K562 (cell line): ENCODE measurements at regions not wholly inside any gene's neighbourhood (a gene's known extent, or its start where the extent isn't known, plus 50 kb on each side); places are given as distances from the start of the nearest gene placed in this dataset.

Experiments
- HDAC2 ChIP-seq: fragments of 450-650 bp; IDR thresholded peaks from 2 replicates; pipeline ENCODE4 v1.6.1; 2016; ENCODE audit warnings: mild to moderate bottlenecking
- NFIC ChIP-seq: fragments of 450-650 bp; IDR thresholded peaks from 2 replicates; pipeline ENCODE4 v1.6.1; 2017; ENCODE audit warnings: mild to moderate bottlenecking, inconsistent platforms
- USF2 ChIP-seq: sonication (generic); formaldehyde crosslinking; IDR thresholded peaks from 2 replicates; pipeline ENCODE4 v1.5.0; 2020; ENCODE audit warnings: missing genetic modification reagents
- ZNF592 ChIP-seq: fragments of 450-650 bp; IDR thresholded peaks from 2 replicates; pipeline ENCODE4 v1.6.1; 2017; ENCODE audit warnings: antibody characterized with exemption, mild to moderate bottlenecking
- TF ChIP-seq, protein P1 (sequence below), 2 experiments: fragments of 450-650 bp; conservative IDR thresholded peaks; 2 replicates each; pipeline ENCODE4 v1.6.1; 2017; ENCODE audit warnings: mild to moderate bottlenecking in 2 of 2, moderate library complexity in 2 of 2
- TF ChIP-seq, protein P2 (sequence below), 2 experiments: IDR thresholded peaks; 2 replicates each; pipeline ENCODE4 v1.6.1; 2011; ENCODE audit warnings: borderline replicate concordance in 1 of 2, control low read depth in 1 of 2, low read depth in 1 of 2, low read length in 1 of 2, mild to moderate bottlenecking in 1 of 2, mixed read lengths in 1 of 2, moderate library complexity in 1 of 2; ENCODE audit not compliant: insufficient read depth in 1 of 2, insufficient read length in 1 of 2, poor library complexity in 1 of 2, severe bottlenecking in 1 of 2; ENCODE audit errors: extremely low read depth in 1 of 2
- TF ChIP-seq, protein P3 (sequence below): fragments of 450-650 bp; IDR thresholded peaks from 2 replicates; pipeline ENCODE4 v1.6.1; 2016; ENCODE audit warnings: mild to moderate bottlenecking, moderate library complexity

GRCh38 chr6:15793288-15793687 is 130.5 kb upstream of the DTNBP1 start (continued):
- peak; percentile 28; the same call in 1 of the 2 replicates for TF ChIP-seq ZNF592
- no peak for TF ChIP-seq USF2 (CRISPR knock-in tag)
- TF ChIP-seq, protein P1, sequence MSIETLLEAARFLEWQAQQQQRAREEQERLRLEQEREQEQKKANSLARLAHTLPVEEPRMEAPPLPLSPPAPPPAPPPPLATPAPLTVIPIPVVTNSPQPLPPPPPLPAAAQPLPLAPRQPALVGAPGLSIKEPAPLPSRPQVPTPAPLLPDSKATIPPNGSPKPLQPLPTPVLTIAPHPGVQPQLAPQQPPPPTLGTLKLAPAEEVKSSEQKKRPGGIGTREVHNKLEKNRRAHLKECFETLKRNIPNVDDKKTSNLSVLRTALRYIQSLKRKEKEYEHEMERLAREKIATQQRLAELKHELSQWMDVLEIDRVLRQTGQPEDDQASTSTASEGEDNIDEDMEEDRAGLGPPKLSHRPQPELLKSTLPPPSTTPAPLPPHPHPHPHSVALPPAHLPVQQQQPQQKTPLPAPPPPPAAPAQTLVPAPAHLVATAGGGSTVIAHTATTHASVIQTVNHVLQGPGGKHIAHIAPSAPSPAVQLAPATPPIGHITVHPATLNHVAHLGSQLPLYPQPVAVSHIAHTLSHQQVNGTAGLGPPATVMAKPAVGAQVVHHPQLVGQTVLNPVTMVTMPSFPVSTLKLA (conservative IDR thresholded peaks at IDR 0.05), result peak; percentile 50 to 75; a peak in 3 of 4 replicates
- TF ChIP-seq NFIC, result peak; percentile 78
- TF ChIP-seq, protein P2, sequence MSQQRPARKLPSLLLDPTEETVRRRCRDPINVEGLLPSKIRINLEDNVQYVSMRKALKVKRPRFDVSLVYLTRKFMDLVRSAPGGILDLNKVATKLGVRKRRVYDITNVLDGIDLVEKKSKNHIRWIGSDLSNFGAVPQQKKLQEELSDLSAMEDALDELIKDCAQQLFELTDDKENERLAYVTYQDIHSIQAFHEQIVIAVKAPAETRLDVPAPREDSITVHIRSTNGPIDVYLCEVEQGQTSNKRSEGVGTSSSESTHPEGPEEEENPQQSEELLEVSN (IDR thresholded peaks at IDR 0.05; ENCODE audit: borderline replicate concordance in 1 of 2, extremely low read depth in 1 of 2, insufficient read depth in 1 of 2, insufficient read length in 1 of 2, low read depth in 1 of 2, low read length in 1 of 2, poor library complexity in 1 of 2, severe bottlenecking in 1 of 2), result peak in 1 of 2 experiments; percentile 45
- TF ChIP-seq HDAC2, result peak; percentile 61; the same call in 1 of the 2 replicates
- TF ChIP-seq, protein P3, sequence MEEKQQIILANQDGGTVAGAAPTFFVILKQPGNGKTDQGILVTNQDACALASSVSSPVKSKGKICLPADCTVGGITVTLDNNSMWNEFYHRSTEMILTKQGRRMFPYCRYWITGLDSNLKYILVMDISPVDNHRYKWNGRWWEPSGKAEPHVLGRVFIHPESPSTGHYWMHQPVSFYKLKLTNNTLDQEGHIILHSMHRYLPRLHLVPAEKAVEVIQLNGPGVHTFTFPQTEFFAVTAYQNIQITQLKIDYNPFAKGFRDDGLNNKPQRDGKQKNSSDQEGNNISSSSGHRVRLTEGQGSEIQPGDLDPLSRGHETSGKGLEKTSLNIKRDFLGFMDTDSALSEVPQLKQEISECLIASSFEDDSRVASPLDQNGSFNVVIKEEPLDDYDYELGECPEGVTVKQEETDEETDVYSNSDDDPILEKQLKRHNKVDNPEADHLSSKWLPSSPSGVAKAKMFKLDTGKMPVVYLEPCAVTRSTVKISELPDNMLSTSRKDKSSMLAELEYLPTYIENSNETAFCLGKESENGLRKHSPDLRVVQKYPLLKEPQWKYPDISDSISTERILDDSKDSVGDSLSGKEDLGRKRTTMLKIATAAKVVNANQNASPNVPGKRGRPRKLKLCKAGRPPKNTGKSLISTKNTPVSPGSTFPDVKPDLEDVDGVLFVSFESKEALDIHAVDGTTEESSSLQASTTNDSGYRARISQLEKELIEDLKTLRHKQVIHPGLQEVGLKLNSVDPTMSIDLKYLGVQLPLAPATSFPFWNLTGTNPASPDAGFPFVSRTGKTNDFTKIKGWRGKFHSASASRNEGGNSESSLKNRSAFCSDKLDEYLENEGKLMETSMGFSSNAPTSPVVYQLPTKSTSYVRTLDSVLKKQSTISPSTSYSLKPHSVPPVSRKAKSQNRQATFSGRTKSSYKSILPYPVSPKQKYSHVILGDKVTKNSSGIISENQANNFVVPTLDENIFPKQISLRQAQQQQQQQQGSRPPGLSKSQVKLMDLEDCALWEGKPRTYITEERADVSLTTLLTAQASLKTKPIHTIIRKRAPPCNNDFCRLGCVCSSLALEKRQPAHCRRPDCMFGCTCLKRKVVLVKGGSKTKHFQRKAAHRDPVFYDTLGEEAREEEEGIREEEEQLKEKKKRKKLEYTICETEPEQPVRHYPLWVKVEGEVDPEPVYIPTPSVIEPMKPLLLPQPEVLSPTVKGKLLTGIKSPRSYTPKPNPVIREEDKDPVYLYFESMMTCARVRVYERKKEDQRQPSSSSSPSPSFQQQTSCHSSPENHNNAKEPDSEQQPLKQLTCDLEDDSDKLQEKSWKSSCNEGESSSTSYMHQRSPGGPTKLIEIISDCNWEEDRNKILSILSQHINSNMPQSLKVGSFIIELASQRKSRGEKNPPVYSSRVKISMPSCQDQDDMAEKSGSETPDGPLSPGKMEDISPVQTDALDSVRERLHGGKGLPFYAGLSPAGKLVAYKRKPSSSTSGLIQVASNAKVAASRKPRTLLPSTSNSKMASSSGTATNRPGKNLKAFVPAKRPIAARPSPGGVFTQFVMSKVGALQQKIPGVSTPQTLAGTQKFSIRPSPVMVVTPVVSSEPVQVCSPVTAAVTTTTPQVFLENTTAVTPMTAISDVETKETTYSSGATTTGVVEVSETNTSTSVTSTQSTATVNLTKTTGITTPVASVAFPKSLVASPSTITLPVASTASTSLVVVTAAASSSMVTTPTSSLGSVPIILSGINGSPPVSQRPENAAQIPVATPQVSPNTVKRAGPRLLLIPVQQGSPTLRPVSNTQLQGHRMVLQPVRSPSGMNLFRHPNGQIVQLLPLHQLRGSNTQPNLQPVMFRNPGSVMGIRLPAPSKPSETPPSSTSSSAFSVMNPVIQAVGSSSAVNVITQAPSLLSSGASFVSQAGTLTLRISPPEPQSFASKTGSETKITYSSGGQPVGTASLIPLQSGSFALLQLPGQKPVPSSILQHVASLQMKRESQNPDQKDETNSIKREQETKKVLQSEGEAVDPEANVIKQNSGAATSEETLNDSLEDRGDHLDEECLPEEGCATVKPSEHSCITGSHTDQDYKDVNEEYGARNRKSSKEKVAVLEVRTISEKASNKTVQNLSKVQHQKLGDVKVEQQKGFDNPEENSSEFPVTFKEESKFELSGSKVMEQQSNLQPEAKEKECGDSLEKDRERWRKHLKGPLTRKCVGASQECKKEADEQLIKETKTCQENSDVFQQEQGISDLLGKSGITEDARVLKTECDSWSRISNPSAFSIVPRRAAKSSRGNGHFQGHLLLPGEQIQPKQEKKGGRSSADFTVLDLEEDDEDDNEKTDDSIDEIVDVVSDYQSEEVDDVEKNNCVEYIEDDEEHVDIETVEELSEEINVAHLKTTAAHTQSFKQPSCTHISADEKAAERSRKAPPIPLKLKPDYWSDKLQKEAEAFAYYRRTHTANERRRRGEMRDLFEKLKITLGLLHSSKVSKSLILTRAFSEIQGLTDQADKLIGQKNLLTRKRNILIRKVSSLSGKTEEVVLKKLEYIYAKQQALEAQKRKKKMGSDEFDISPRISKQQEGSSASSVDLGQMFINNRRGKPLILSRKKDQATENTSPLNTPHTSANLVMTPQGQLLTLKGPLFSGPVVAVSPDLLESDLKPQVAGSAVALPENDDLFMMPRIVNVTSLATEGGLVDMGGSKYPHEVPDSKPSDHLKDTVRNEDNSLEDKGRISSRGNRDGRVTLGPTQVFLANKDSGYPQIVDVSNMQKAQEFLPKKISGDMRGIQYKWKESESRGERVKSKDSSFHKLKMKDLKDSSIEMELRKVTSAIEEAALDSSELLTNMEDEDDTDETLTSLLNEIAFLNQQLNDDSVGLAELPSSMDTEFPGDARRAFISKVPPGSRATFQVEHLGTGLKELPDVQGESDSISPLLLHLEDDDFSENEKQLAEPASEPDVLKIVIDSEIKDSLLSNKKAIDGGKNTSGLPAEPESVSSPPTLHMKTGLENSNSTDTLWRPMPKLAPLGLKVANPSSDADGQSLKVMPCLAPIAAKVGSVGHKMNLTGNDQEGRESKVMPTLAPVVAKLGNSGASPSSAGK, result peak; percentile 59
